HS-5 (cell line): ENCODE measurements at regions not wholly inside any gene's neighbourhood (a gene's known extent, or its start where the extent isn't known, plus 50 kb on each side); places are given as distances from the start of the nearest gene placed in this dataset.
"Not testable (repeated sequence)": the region's sequence is repeated elsewhere in the genome, so short reads cannot be mapped to it uniquely, and the experiment has no call there.

ENCODE experiments used
- DNase-seq: peaks from one replicate; pipeline ENCODE4 v3.0.0-alpha.2; 2012; ENCODE audit warnings: low read depth

DNA sequence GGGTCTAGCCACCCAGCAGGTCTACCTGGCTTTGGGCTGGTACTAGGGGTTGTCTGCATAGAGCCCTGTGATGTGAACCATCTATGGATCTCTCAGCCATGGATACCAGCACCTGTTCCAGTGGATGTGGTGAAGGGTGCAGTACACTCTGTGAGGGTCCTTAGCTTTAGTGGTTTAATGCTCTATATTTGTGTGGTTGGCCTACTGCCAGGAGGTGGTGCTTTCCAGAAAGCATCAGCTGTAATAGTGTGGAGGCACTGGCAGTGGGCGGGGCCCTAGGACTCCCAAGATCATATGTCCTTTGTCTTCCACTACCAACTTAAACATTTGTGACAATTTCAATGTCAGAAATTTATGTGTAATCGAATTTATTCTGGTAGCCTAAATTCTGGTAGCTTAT, 1065.1 kb downstream of the RPIA start:
- not testable (repeated sequence) for DNase-seq

DNA sequence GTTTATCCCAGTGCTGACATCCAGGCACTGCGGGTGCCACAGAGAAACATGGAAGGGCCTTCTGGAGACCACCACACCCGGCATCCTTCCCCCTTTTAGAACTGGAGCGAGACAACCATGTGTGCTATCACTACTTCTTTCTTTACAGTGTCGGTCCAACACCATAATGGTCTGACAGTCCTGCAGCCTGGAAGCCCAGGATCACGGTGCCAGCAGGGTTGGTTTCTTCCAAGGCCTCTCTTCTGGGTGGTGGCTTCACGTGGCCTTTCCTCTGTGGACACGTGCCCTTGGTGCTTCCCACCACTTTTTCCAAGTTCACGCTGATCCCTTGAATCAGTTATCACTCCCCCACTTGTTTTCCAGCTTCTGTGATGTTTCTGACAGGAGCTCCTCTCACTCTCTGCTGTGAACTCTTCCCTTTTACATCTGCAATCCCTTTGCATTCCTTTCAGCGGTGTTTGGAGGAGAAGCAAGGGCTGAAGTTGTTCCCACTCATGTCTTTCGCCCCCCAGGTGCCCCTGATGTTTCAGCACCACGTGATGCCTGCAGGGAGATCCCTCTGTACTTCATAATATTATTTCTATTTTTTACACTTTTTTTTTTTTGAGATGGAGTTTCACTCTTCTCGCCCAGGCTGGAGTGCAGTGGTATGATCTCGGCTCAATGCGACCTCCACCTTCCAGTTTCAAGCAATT, 1067.0 kb downstream of the RPIA start:
- not testable (repeated sequence) for DNase-seq

DNA sequence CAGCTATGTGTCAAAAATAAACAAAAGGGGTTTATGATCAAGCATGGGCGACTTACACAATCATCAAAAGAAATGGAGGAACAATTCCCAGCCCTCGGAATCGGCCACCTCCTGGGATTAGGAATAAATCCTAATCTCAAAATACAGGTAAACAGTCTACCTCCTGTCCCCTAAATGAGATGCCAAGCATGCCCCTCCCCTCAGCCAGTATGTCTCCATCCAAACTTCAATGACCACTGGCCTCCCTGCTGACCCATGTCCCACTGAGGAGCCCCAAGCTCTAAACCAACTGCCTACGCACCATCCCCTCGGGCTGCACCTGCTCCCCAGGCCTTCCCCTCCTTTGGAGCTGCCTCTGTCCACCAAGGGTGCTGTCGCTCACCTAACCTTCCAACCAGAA, 1069.3 kb downstream of the RPIA start:
- not testable (repeated sequence) for DNase-seq

DNA sequence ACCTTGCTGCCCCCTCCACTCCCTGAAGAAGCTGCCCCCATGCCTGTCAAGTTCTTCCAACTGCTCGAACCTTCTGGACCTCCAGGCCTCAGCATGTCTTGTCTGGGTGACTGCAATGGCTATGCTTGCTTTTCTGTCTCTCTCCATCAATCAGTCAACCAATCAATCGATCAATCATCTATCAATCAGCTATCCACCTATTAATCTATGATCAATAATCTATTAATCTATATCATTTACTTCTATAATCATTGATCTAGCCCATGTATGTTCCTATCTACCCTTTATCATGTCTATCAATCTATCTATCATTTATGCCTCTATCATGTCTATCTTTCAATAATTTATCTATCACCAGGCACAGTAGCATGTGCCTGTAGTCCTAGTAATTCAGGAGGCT, 1069.7 kb downstream of the RPIA start:
- DNase-seq: not testable (repeated sequence)

DNA sequence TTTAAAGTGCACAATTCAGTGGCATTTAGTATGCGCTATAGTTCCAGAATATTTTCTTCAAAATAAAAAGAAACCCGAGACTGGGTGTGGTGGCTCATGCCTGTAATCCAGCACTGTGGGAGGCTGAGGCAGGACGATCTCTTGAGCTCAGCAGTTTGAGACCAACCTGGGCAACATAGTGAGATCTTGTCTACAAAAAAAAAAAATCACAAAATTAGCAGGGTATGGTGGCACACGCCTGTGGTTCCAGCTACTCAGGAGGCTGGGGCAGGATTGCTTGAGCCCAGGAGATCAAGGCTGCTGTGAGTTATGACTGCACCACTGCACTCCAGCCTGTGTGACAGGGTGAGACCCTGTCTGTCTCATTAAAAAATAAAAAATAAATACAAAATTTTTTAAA, 1070.4 kb downstream of the RPIA start:
- DNase-seq: not testable (repeated sequence)

DNA sequence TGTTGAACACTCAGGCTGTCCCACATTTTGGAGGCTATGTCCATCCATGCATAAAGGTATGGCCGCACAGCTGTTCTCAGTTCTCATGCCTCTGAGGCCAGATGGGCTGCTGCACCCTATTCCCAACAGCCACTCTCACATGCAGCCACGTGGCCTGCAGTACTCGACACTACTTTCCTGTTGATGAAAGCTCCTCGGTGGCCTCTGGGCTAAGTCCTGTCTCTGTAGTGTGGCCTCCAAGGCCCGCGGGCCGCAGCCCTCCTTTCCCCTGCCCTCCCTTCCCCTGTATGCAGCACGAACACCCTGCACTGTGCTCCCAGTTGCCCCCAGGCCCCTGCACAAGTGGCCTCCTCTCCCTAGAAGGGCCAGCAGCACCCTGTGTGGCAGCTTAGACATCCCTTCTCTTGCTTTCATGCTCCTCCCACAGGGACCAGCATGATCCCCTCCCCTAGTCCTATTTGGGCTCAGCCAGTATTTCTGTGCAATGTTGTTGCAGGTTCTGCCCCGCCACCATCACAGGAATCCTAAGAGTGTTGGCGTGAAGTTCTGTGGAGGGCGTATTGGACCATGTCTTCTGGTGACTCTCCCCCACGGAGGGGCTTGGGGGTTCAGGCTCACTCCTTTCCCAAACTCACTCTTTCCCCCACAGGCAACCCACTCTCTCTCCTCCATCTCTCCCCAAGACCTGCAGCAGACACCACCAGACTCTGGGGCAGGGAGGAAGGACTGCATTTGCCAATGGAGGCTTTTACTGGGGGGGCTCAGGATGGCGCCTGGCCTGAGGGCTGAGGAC, 1071.2 kb downstream of the RPIA start:
- not testable (repeated sequence) for DNase-seq

DNA sequence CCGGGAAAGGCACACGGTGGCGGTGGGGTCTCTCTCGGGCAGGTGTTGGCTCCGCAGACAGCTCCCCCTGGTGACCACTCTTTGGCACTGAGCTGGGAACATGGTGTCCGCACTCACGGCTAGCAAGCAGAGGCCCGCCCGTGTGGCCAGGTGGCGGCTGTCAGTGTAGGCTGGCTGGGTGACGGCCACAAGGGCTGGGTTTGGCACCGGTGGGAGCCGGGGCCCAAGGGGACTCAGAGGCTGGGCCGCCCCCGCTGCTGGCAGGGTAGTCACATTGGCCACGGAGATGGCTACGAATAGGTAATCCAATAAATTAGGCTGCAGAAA, 1071.7 kb downstream of the RPIA start:
- DNase-seq: no peak

DNA sequence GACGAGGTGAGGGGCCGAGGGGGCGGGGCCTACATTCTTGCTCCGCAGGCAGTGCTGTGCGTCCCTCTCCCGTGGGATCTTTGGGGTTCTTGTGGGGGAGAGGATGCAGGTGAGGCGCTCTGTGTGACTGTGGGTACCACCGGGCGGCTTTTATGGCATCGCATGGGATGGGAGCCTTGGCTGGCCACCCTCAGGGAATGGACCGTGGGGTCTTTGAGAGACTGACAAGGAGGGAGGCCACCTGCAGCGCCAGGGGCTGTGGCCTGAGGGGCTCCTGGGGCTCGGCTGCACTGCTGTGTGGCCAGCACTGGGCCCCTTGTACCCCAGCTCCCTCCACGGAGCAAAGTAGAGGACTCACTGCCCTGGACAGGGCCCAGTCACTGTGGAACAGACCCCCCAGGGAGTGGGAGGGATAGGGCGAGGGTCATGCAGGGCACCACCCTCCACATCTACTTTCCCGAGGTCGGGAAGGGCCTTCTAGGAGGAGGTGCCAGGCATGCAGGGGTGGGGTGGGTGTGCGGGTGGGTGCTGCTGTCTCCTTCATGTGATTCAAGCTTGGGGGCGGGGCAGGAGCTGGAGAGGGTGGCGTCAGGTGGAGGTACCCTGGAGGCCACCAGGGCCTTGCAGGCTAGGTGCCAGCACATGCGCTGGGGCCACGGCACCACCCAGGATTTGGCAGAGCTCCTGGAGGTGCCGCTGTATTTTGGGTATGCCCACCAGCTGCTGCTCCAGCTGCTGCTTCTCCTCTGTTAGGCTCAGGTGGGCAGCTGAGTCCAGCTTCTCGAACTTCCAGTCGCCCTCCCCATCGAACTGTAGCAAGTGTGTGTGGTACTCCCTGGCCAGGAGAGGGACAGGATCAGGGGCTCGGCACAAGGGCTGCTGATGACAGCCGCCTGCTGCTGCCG, 1072.4 kb downstream of the RPIA start:
- DNase-seq: no peak

DNA sequence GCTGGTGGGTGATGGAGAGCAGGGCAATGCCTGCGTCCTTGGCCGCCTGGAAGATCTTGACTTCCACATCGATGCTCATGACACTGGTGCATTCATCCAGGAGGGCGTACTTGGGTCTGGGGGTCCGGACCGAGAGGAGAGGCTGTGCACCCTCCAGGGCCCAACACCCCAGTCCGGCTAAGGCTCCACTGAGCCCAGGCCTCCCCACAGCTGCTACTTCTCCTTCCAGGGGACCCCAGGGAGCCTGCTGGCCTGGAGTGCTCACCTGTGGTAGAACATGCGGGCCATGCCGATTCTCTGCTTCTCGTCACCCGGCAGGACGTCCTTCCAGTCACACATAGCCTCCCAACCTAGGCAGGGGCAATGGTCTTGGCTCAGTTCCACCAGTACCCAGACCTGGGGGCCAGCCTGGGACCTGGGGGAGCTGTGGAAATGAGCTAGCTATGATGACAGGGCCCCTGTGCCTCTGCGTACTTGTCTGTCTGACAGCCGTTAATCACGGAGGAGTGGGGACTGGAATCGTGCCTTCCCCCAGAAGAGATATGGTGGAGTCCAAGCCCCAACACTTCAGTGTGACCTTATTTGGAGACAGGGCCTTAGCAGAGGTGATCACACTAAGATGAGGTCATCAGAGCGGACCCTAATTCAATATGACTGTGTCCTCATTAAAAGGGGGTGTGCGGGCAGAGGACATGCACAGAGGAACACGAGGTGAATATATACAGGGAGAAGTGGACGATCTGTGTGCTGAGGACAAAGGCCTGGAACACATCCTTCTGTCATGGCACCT, 1073.3 kb downstream of the RPIA start:
- not testable (repeated sequence) for DNase-seq

DNA sequence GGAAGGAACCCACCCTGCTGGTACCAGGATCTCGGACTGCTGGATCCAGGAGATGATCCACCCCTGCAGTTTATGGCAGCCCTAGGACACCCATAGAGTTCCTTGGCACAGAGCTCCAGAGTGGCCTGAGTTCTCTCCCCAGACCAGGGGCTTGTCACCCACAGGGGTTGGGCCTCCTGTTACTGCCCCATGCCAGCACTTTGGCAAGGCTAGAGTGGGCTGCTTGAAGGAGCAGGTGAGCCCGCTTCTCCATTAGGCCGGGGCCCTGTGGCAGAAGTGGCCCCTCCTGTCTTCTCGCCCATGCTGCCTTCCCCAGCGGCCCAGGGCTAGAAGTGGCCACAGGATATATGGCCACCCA, 1073.9 kb downstream of the RPIA start:
- not testable (repeated sequence) for DNase-seq

DNA sequence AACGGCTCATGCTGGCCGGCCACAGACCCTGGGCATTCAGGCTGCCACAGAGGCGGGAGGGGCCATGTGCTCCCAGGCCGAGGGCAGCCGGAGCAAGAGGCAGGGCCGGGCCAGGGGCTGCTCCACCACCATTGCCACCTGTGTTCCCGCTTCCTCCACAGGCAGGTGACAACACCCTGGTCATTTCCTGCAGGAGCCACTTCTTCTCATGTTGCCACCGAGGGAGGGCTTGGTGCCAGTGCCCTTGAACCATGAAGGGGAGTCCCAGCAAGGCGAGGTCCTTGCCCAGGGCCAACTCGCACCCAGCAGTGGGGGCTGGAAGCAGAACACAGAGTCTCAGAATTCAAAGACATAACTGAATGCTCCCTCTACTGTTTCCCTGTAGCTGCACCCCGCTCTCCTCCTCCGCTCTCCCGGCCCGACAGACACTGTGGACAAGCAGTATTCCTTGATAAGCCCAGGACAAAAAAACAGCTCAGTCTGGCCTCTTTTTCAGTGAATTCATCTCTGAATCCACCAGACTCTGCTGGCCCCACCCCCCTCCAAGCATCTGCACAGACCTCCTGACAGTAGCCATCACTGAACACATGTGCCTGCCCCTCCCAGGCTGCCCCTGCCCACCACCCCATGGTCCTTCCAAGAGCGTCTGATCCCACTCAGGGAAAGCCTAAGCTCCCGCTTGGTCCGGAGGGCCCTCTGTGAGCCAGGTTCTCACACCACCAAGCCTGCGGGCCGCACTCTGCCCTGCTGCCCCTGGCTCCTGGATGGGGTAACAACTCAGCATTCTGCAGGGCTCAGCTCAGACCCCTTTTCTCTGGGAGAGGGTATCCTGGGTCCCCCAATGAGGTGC, 1074.9 kb downstream of the RPIA start:
- not testable (repeated sequence) for DNase-seq

DNA sequence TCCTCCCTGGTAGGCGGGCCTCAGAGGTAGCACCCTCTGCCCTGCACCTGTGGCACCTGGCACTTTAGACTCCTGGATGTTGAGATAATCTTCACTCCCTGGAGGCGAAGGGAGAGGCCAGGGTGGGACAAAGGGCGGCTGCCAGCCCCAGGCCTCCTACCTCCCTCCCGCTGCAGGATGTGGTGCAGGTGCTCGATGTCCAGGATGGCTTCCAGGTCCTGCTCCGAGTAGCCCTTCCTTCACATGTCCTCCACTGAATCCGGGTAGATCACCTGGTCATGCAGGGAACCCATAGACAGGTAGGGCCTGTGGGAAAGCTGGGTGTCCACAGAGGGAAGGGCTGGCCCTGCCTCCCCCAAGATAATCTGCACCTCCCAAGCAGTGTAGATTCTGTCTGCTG, 1075.6 kb downstream of the RPIA start:
- DNase-seq: not testable (repeated sequence)

DNA sequence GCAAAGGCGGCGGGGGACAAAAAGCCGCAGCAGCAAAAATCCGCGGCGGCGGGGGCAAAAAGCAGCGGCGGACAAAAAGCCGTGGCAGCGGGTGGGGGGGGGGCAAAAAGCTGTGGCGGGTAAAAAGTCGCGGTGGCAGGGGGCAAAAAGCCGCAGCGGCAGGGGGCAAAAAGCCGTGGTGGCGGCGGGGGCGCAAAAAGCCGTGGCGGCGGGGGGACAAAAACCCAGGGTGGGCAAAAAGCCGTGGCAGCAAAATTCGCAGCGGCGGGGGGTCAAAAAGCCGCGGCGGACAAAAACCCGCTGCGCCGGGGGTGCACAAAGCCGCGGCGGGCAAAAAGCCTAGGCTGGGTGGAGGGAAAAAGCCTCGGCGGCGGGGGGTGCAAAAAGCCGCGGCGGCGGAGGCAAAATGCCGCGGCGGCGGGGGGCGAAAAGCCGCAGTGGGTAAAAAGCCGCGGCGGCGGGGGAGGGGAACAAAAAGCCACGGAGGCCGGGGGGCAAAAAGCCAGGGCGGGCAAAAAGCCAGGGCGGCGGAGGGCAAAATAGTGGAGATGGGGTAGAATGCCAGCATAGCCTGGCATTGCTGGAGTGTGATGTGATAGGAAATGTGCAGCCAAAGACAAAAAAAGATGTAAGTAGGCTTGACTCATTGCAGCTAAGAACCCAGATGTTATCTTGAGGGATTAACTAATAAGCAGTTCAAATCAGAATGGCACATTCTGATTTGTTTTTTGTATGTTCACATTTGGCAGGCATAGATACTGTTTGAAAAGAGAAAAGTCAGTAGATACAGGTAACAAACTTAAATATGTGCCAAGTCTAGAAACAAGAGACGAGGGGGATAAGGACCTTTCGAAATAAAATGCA, 1076.3 kb downstream of the RPIA start:
- no peak for DNase-seq

DNA sequence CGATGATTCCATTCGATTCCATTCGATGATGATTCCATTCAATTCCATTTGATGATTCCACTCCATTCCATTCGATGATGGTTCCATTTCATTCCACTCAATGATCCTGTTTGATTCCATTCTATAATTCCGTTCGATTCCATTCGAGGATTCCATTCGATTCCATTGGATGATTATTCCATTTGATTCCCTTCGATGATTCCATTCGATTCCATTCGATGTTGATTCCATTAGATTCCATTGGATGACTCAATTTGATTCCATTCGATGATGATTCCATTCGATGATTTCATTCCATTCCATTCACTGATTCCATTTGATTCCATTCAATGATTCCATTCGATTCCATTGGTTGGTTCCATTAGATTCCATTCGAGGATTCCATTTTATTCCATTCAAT, 1084.4 kb downstream of the RPIA start:
- no peak for DNase-seq

DNA sequence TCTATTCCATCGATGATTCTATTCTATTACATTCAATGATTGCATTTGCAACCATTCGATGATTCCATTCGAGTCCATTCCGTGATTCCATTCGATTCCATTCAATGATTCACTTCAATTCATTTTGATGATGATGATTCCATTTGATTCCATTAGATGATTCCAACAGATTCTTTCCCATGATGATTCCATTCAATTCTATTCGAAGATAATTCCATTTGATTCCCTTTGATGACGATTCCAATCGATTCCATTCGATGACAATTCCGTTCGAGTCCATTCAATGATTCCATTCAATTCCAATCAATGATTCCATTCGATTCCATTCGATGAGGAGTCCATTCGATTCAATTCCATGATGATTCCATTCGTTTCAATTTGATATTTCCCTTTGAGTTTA, 1088.8 kb downstream of the RPIA start:
- no peak for DNase-seq

DNA sequence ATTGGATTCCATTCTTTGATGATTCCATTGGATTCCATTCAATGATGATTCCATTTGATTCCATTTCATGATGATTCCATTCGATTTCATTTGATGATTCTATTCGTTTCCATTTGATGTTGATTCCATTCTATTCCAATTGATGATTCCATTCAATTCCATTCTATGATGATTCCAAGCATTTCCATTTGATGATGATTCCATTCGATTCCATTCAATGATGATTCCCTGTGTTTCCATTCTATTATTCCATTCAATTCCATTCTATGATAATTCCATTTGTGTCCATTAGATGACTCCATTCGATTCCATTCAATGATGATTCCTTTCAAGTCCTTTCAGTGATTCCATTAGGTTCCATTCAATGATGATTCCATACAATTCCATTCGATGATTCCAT, 1090.5 kb downstream of the RPIA start:
- no peak for DNase-seq

DNA sequence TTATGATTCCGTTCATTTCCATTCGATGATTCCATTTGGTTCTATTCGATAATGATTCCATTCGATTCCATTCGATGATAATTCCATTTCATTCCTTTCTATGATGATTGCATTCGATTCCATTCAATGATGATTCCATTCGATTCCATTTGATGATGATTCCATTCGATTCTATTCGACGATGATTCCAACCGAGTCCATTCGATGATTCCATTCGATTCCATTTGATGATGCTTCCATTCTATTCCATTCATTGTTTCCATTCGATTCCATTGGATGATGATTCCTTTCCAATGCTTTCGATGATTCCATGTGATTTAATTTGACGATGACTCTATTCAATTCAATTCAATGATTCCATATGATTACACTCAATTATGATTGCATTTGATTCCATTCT, 1093.5 kb downstream of the RPIA start:
- no peak for DNase-seq

DNA sequence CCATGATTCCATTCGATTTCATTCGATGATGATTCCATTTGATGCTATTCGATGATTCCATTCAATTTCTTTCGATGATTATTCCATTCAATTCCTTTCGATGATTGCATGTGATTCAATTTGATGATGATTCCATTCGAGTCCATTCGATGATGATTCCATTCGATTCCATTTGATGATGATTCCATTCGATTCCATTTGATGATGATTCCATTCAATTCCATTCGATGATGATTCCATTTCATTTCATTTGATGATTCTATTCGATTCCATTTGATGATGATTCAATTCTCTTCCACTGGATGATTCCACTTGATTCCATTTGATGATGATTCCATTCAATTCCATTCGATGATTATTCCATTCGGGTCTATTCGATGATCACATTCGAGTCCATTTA, 1094.1 kb downstream of the RPIA start:
- not testable (repeated sequence) for DNase-seq

DNA sequence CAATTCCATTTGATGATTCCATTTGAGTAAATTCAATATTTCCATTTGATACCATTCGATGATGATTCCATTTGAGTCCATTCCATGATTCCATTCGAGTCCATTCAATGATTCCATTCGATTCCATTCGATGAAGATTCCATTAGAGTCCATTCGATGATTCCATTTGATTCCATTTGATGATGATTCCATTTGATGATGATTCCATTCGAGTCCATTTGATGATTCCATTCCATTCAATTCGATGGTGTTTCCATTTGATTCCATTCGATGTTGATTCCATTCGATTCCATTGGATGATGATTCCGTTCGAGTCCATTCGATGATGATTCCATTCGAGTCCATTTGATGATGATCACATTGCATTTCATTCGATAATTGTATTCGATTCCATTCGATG, 1095.2 kb downstream of the RPIA start:
- DNase-seq: not testable (repeated sequence)

DNA sequence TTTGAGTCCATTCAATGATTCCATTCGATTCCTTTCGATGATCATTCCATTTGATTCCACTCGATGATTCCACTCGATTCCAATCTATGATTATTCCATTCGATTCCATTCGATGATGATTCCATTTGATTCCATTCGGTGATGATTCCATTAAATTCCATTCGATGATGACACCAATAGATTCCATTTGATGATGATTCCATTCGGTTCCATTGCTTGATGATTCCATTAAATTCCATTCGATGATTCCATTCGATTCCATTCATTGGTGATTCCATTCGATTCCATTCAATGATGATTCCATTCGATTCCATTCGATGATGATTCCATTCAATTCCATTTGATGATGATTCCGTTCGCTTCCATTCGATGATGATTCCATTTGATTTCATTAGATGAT, 1104.1 kb downstream of the RPIA start:
- DNase-seq: not testable (repeated sequence)
